ENCODE measurements at regions not wholly inside any gene's neighbourhood (a gene's known extent, or its start where the extent isn't known, plus 50 kb on each side); places are given as distances from the start of the nearest gene placed in this dataset.
A peak's percentile ranks its signal among the peaks of the same experiment; 100 is the strongest.

- no peak for DNase-seq
These were observed 143.4 kb downstream of the DLEU7 start for GRCh38 chr13:50699874-50700663.

GRCh38 chr13:50700664-50701305 lies 142.7 kb downstream of the DLEU7 start:
- DNase-seq = no peak

- DNase-seq = no peak
These were observed 142.0 kb downstream of the DLEU7 start for GRCh38 chr13:50701469-50701868.

GRCh38 chr13:50706505-50706904 lies 137.0 kb downstream of the DLEU7 start:
- no peak for DNase-seq

- DNase-seq = no peak
These were observed 135.9 kb downstream of the DLEU7 start for GRCh38 chr13:50707628-50708027.

GRCh38 chr13:50708461-50708860 lies 135.0 kb downstream of the DLEU7 start:
- no peak for DNase-seq

- DNase-seq = no peak
These were observed 134.4 kb downstream of the DLEU7 start for GRCh38 chr13:50709058-50709457.

- no peak for DNase-seq
These were observed 132.2 kb downstream of the DLEU7 start for GRCh38 chr13:50711131-50711815.

GRCh38 chr13:50711996-50712395 lies 131.5 kb downstream of the DLEU7 start:
- no peak for DNase-seq

- peak in 1 of 58 donors; percentile 21 for DNase-seq
These were observed 131.0 kb downstream of the DLEU7 start for GRCh38 chr13:50712456-50712855.

GRCh38 chr13:50712881-50713280 lies 130.6 kb downstream of the DLEU7 start:
- DNase-seq = no peak

- peak in 4 of 58 donors; percentile 1 to 12 (median 8) for DNase-seq
These were observed 129.8 kb downstream of the DLEU7 start for GRCh38 chr13:50713523-50714248.

GRCh38 chr13:50714891-50715290 lies 128.6 kb downstream of the DLEU7 start:
- DNase-seq = no peak

- DNase-seq = peak in 30 of 58 donors; percentile 4 to 66 (median 24)
These were observed 127.9 kb downstream of the DLEU7 start for GRCh38 chr13:50715402-50716146.

GRCh38 chr13:50720861-50721671 lies 122.4 kb downstream of the DLEU7 start:
- DNase-seq = no peak

GRCh38 chr13:50721672-50721992 lies 121.9 kb downstream of the DLEU7 start:
- DNase-seq = no peak

GRCh38 chr13:50722440-50723125 lies 120.9 kb downstream of the DLEU7 start:
- DNase-seq = no peak

GRCh38 chr13:50724438-50724837 lies 119.1 kb downstream of the DLEU7 start:
- no peak for DNase-seq

- DNase-seq = no peak
These were observed 118.6 kb downstream of the DLEU7 start for GRCh38 chr13:50724913-50725312.

- no peak for DNase-seq
These were observed 117.3 kb downstream of the DLEU7 start for GRCh38 chr13:50726164-50726563.

All from anterior cingulate cortex (tissue), 58 donors.